Activated naive CD8-positive, alpha-beta T cell treated with anti-CD3 and anti-CD28 coated beads, Interleukin-2, amount 50 U/mL, for 24 hours (primary cell): ENCODE measurements at regions not wholly inside any gene's neighbourhood (a gene's known extent, or its start where the extent isn't known, plus 50 kb on each side); places are given as distances from the start of the nearest gene placed in this dataset.
A peak's percentile ranks its signal among the peaks of the same experiment; 100 is the strongest.

Experiments used
- ATAC-seq: fragments of 150-1000 bp; cut with Tn5 transposase; one replicate; pipeline ENCODE4 v1.10.0; 2021
- DNase-seq: peaks from one replicate; pipeline ENCODE4 v3.0.0; 2021
- H3K27ac Mint-ChIP-seq: one replicate; pipeline ENCODE4 v1.8.0; 2021; ENCODE audit warnings: mild to moderate bottlenecking, mixed read lengths
- H3K27me3 Mint-ChIP-seq: one replicate; pipeline ENCODE4 v1.8.0; 2021; ENCODE audit warnings: mixed read lengths
- H3K36me3 Mint-ChIP-seq: one replicate; pipeline ENCODE4 v1.8.0; 2021; ENCODE audit warnings: low read depth, mixed read lengths
- H3K4me1 Mint-ChIP-seq: one replicate; pipeline ENCODE4 v1.8.0; 2021; ENCODE audit warnings: mixed read lengths
- H3K4me3 Mint-ChIP-seq: one replicate; pipeline ENCODE4 v1.8.0; 2021; ENCODE audit warnings: mild to moderate bottlenecking, moderate library complexity, mixed read lengths
- H3K9me3 Mint-ChIP-seq: one replicate; pipeline ENCODE4 v1.8.0; 2021; ENCODE audit warnings: mixed read lengths

GRCh38 chr9:96131825-96132224 is 170.2 kb downstream of the HSD17B3 start:
- H3K4me1 Mint-ChIP-seq, result peaks cover 14% of the 10 kb centered on the region
- no peak overlapping the region for H3K27ac Mint-ChIP-seq
- no peak for ATAC-seq
- H3K27me3 Mint-ChIP-seq, result no peaks in the 10 kb centered on the region
- no peak overlapping the region for H3K4me3 Mint-ChIP-seq
- no peaks in the 10 kb centered on the region for H3K9me3 Mint-ChIP-seq
- H3K36me3 Mint-ChIP-seq, result no peaks in the 10 kb centered on the region
- DNase-seq, result no peak

- ATAC-seq, result no peak
Measured at GRCh38 chr9:96130970-96131369, 171.0 kb downstream of the HSD17B3 start.

GRCh38 chr9:96129747-96130146 is 172.2 kb downstream of the HSD17B3 start:
- Mint-ChIP-seq H3K27ac (no peak overlapping the region), H3K27me3 (no peaks in the 10 kb centered on the region), H3K4me1 (peaks cover under 1% of the 10 kb centered on the region), H3K36me3 (no peaks in the 10 kb centered on the region), H3K4me3 (no peak overlapping the region), H3K9me3 (no peaks in the 10 kb centered on the region)
- DNase-seq (no peak), ATAC-seq (no peak)

More at GRCh38 chr9:96130970-96131369, 171.0 kb downstream of the HSD17B3 start:
- DNase-seq, result no peak
- no peak overlapping the region for H3K4me3 Mint-ChIP-seq
- peaks cover 12% of the 10 kb centered on the region for H3K4me1 Mint-ChIP-seq
- no peaks in the 10 kb centered on the region for H3K9me3 Mint-ChIP-seq
- H3K27ac Mint-ChIP-seq, result no peak overlapping the region
- H3K36me3 Mint-ChIP-seq, result no peaks in the 10 kb centered on the region
- no peaks in the 10 kb centered on the region for H3K27me3 Mint-ChIP-seq

GRCh38 chr9:96128880-96129279 is 173.1 kb downstream of the HSD17B3 start:
- Mint-ChIP-seq H3K4me1 (no peaks in the 10 kb centered on the region), H3K27me3 (no peaks in the 10 kb centered on the region), H3K9me3 (no peaks in the 10 kb centered on the region), H3K27ac (no peak overlapping the region), H3K36me3 (no peaks in the 10 kb centered on the region), H3K4me3 (no peak overlapping the region)
- no peak for ATAC-seq
- DNase-seq, result no peak

GRCh38 chr9:96126321-96126881 is 175.6 kb downstream of the HSD17B3 start:
- Mint-ChIP-seq H3K27me3 (no peaks in the 10 kb centered on the region), H3K4me3 (no peak overlapping the region), H3K27ac (no peak overlapping the region), H3K9me3 (no peaks in the 10 kb centered on the region), H3K4me1 (no peaks in the 10 kb centered on the region), H3K36me3 (no peaks in the 10 kb centered on the region)
- DNase-seq (no peak), ATAC-seq (no peak)

GRCh38 chr9:96125624-96126023 is 176.4 kb downstream of the HSD17B3 start:
- Mint-ChIP-seq H3K27me3 (no peaks in the 10 kb centered on the region), H3K27ac (no peak overlapping the region), H3K36me3 (no peaks in the 10 kb centered on the region), H3K4me3 (no peak overlapping the region), H3K9me3 (peaks cover 2% of the 10 kb centered on the region), H3K4me1 (peaks cover 8% of the 10 kb centered on the region)
- no peak for DNase-seq
- ATAC-seq, result no peak

- Mint-ChIP-seq H3K27ac (no peak overlapping the region), H3K27me3 (no peaks in the 10 kb centered on the region), H3K4me1 (peaks cover 15% of the 10 kb centered on the region), H3K36me3 (peaks cover 4% of the 10 kb centered on the region), H3K9me3 (peaks cover 20% of the 10 kb centered on the region), H3K4me3 (no peak overlapping the region)
- no peak for ATAC-seq
- no peak for DNase-seq
Measured at GRCh38 chr9:96122751-96123150, 179.2 kb downstream of the HSD17B3 start.

- Mint-ChIP-seq H3K27ac (no peak overlapping the region), H3K9me3 (peaks cover 20% of the 10 kb centered on the region), H3K4me1 (peaks cover 18% of the 10 kb centered on the region), H3K4me3 (no peak overlapping the region), H3K36me3 (peaks cover 4% of the 10 kb centered on the region), H3K27me3 (no peaks in the 10 kb centered on the region)
- ATAC-seq, result no peak
- DNase-seq, result no peak
Measured at GRCh38 chr9:96122282-96122681, 179.7 kb downstream of the HSD17B3 start.

GRCh38 chr9:96121136-96121535 is 180.8 kb downstream of the HSD17B3 start:
- DNase-seq (no peak), ATAC-seq (peak; percentile 43)
- Mint-ChIP-seq H3K9me3 (peaks cover 20% of the 10 kb centered on the region), H3K36me3 (peaks cover 4% of the 10 kb centered on the region), H3K4me1 (peaks cover 18% of the 10 kb centered on the region), H3K27me3 (peaks cover 2% of the 10 kb centered on the region), H3K27ac (no peak overlapping the region), H3K4me3 (no peak overlapping the region)

GRCh38 chr9:96117398-96118080 is 184.4 kb downstream of the HSD17B3 start:
- DNase-seq (no peak), ATAC-seq (peak; percentile 49)
- Mint-ChIP-seq H3K27me3 (peaks cover 6% of the 10 kb centered on the region), H3K4me3 (no peak overlapping the region), H3K36me3 (peaks cover 4% of the 10 kb centered on the region), H3K27ac (no peak overlapping the region), H3K9me3 (peaks cover 20% of the 10 kb centered on the region), H3K4me1 (peaks cover 18% of the 10 kb centered on the region)

GRCh38 chr9:96116275-96117064 is 185.5 kb downstream of the HSD17B3 start:
- ATAC-seq, result no peak
- H3K4me1 Mint-ChIP-seq, result peaks cover 18% of the 10 kb centered on the region

GRCh38 chr9:96115836-96116235 is 186.1 kb downstream of the HSD17B3 start:
- no peak for ATAC-seq
- H3K9me3 Mint-ChIP-seq, result peaks cover 20% of the 10 kb centered on the region
- peaks cover 13% of the 10 kb centered on the region for H3K4me1 Mint-ChIP-seq
- peaks cover 6% of the 10 kb centered on the region for H3K27me3 Mint-ChIP-seq
- DNase-seq, result no peak
- peaks cover 4% of the 10 kb centered on the region for H3K36me3 Mint-ChIP-seq
- no peak overlapping the region for H3K27ac Mint-ChIP-seq
- H3K4me3 Mint-ChIP-seq, result no peak overlapping the region

More at GRCh38 chr9:96116275-96117064, 185.5 kb downstream of the HSD17B3 start:
- peaks cover 4% of the 10 kb centered on the region for H3K36me3 Mint-ChIP-seq
- H3K9me3 Mint-ChIP-seq, result peaks cover 20% of the 10 kb centered on the region
- no peak for DNase-seq
- H3K27me3 Mint-ChIP-seq, result peaks cover 6% of the 10 kb centered on the region
- no peak overlapping the region for H3K27ac Mint-ChIP-seq
- H3K4me3 Mint-ChIP-seq, result no peak overlapping the region

- Mint-ChIP-seq H3K4me1 (peaks cover 11% of the 10 kb centered on the region), H3K27ac (no peak overlapping the region)
- no peak for ATAC-seq
Measured at GRCh38 chr9:96113032-96113431, 188.9 kb downstream of the HSD17B3 start.

GRCh38 chr9:96109680-96110351 is 192.2 kb downstream of the HSD17B3 start:
- Mint-ChIP-seq H3K27ac (no peak overlapping the region), H3K4me3 (no peak overlapping the region), H3K9me3 (peaks cover 16% of the 10 kb centered on the region), H3K36me3 (peaks cover 2% of the 10 kb centered on the region), H3K4me1 (peaks cover 5% of the 10 kb centered on the region), H3K27me3 (no peaks in the 10 kb centered on the region)
- no peak for DNase-seq
- ATAC-seq, result no peak

More at GRCh38 chr9:96113032-96113431, 188.9 kb downstream of the HSD17B3 start:
- no peaks in the 10 kb centered on the region for H3K36me3 Mint-ChIP-seq
- no peaks in the 10 kb centered on the region for H3K9me3 Mint-ChIP-seq
- no peak overlapping the region for H3K4me3 Mint-ChIP-seq
- H3K27me3 Mint-ChIP-seq, result peaks cover 6% of the 10 kb centered on the region
- DNase-seq, result no peak
